GM18861 (cell line): ENCODE measurements at regions not wholly inside any gene's neighbourhood (a gene's known extent, or its start where the extent isn't known, plus 50 kb on each side); places are given as distances from the start of the nearest gene placed in this dataset.
"Not testable (repeated sequence)": the region's sequence is repeated elsewhere in the genome, so short reads cannot be mapped to it uniquely, and the experiment has no call there.

Experiments used
- ATAC-seq: cut with Tn5 transposase; IDR thresholded peaks from one replicate; pipeline ENCODE4 v1.9.1; 2021; ENCODE audit not compliant: unreplicated experiment

DNA sequence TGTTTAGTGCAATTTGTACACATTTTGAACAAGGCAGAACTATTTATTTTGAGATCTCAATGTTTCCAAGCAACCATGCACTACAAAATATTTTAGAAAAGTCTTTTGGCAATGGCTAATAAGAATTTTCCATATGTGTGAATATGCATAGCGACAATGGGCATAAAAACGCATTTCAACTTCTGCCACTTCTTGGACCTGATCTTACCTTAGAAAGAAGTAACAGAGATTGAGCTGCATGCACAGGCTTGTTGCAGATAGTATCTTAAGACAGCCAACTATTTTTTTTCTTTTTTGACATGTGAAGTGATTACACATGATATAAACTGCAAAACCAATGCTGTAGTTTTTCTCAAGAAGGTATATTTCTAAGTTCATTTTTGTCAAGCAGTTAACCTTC, 210.4 kb upstream of the PHACTR1 start:
- ATAC-seq: no peak

DNA sequence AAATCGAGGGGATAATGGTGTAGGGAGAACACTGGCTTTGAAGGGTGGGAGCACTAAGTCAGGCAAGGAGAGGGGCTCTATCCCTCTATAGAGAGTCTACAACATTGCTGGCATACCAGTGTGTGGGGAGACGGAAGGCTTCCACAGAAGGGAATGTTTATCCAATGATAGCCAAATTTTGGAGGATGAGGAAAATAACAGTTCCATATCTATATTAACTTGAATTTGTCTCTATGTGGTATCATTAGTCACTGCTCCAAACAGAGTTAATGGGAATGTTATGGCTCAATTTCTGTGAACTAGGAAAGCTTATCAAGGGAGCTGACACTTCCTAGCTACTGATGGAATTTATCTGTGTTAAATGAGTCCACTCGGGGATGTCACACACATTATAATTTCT, 208.9 kb upstream of the PHACTR1 start:
- no peak for ATAC-seq

DNA sequence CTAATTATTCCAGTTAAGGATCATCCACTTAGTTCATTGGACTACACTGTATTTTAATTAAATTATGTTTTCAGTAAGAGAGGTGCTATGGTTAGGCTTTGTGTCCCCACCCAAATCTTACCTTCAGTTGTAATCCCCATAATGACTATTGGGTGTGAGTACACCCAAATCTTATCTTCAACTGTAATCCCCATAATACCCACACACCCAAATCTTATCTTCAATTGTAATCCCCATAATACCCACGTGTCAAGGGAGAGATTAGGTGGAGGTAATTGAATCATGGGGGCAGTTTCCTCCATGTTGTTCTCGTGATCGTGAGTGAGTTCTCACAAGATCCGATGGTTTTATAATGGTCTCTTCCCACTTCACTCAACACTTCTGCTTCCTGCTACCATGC, 208.0 kb upstream of the PHACTR1 start:
- no peak for ATAC-seq

DNA sequence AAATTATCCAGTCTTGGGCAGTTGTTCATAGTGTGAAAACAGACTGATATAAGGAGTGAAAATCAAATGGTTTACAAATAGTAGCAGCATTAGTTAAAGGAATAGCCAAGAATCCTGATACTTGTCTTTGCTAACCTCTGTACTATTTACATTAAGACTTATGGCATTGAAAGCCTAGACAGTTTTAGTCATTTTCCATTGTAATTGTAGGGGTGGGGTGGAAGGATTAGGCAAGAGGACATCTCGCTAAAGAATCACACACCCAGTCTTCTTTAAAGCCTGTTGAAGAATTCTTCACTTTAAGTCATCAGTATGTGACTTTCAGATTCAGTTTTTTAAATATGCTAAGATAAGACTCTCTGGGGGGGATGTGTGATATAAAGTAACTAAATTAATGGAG, 207.5 kb upstream of the PHACTR1 start:
- ATAC-seq: no peak

DNA sequence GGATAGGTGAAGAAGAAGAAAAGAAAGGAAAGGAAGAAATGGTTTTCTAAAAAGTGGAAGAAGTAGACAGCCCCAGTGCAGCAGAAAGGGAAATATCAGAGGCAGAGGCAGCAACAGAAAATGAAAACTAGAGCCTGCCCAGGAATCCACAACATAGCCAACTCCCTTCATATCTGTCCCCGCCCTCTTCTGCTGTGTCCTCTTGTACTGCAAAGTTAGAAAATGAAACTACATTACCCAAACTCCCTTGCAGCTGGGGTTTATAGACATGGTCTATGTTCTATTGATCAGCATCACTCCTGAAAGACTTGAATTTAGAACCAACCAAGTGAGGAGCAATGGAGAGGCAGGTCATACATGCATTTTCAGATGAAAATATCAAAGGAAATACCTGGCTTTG, 200.5 kb upstream of the PHACTR1 start:
- ATAC-seq: no peak

DNA sequence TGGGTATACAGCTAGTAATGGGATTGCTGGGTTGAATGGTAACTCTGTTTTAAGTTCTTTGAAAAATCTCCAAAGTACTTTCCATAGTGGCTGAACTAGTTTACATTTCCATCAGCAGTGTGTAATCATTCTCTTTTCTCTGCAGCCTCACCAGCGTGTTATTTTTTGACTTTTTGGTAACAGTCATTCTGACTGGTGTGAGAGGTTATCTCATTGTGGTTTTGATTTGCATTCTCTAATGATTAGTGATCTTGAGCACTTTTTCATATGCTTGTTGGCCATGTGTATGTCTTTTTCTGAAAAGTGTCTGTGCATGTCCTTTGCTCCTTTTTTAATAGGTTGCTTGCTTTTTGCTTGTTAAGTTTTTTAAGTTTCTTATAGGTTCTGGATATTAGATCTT, 194.2 kb upstream of the PHACTR1 start:
- ATAC-seq: no peak

DNA sequence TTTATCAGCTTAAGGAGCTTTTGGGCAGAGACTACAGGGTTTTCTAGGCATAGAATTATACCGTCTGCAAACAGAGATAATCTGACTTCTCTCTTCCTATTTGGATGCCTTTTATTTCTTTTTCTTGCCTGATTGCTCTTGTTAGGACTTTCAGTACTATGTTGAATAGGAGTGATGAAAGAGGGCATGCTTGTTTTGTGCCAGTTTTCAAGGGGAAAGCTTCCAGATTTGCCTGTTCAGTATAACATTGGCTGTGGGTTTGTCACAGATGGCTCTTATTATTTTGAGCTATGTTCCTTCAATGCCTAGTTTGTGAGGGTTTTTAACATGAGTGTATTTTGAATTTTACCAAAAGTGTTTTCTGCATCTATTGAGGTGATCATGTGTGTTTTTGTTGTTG, 192.8 kb upstream of the PHACTR1 start:
- ATAC-seq: no peak

DNA sequence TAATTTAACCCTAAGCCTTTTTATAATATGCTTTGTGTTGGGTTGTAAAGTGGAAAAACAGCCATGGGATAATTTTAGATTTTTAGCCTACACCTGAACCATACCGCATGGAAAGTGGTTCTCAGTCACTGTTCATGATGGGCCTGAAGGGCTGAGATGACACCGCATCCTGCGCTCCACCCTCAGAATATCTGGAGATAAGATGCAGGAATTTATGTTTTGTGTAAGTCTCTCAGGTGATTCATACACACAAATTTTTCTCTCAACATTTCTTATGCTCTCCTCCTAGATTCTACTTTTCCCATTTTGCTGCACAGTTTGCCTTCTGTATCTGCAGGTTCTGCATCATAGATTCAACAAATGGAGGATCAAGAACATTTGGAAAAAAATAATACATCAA, 191.3 kb upstream of the PHACTR1 start:
- no peak for ATAC-seq

DNA sequence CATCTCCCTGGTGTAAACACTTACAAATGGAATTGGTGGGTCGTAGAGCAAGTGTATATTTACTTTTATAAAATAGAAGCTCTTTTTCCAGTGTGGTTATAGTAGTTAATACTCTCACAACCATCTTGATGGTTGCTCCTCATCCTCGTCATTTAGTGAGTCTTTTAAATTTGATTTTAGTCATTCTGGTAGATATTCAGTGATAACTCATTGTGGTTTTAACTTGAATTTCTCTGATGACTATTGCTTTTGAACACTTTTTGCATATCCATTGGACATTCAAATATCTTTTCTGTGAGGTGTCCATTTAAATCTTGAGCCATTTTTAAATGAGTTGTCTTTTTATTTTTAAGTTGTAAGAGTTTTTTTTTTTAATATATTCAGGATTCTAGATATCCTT, 189.2 kb upstream of the PHACTR1 start:
- no peak for ATAC-seq

DNA sequence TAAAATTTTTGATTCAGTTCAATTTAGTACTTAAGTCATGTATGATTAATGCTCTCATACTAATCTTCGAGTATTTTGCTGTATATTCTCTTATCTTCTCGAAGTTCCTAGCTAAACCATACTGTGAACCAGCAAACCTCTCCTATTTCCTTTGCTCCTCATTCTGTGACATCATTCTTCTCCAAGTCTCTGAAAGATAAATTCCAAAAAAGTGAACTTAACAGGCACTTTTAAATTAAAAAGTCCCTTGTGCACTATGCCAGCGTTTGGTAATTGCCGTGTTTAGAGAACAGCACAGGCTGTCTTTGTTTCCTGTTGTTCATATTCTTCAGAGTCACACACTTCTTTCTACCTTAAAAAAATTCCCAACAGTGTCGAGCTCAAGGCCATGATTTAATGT, 188.4 kb upstream of the PHACTR1 start:
- ATAC-seq: no peak

DNA sequence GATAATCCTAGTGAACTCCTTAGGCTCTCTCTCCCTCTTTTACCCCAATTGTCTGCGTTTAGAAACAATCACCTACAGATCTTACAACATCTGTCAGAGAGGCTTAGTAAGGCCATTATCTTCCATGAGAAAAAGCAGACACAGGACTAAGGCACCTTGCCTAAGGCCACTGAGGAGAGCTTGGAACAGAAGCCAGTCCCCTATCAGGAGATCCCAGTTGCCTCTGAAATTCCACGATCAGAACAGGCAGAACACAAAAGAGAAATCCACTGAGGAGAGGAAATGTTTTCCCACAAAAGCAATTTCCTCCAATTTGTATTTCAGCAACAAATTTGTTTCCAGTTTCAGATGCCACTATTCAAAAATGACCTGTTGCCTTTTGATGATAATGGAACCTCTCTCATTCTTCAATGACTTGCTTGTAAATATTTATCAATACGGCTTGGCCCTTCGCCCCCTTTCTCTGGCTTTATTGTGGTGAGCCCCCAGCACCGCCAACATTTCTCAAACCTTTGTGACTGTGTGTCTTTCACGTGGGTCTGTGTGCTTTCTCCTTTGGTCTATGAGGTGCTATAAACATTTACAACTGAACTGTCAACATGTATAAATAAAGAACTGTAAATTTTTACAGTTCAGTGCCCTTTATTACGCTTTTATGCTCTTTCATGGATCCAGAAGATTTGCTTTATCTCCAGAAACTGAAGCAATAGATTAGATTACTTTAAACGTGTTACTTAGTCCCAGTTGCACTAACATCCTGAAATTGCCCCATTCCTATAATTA, 187.8 kb upstream of the PHACTR1 start:
- ATAC-seq: no peak

DNA sequence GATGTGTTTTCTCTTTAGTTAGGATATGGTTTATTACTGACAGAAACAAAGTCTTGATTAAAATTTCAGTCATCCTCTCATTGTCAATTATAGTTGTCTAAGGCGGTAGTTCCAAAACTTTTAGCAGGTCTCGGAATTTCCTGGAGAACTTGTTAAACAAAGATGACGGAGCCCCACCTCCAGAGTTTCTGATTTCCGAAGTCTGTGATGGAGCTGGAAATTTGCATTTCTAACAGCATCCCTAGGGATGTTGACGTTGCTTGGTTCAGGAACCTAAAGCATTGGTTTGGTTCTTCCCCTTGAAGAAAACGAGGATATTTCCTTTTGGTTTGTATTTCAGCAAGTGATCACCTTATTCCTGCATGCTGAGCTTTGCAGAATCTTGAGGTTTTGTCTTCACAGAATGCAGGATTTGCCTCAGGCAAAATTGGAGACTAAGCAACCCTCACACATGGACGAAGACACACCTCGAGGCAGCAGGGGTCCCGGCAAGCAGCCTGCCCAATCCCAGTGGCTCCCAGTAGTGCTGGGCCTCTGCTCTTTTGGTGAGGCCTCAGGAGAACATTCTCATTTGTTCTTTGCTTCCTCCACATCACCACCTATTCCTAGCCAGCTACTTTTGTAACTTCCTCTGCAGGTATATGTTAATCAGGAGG, 187.1 kb upstream of the PHACTR1 start:
- no peak for ATAC-seq

DNA sequence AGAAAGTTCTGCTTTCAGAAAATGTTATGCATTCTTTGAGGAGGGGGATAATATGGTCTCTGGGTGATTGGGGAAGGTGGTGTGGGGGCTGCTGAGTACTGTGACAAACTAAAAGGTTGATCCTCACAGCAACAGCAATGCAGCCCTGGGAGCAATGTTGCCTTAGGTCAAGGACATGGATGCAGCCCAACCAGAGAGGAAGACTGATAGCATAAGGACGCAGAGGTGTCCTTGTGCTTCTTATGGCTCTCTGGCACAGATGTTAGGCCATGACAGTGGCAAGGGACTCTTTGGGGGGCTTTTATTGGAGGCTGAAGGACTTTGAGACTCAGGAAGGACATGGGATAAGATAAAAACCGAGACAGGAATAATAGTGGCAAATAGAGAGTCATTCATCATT, 186.2 kb upstream of the PHACTR1 start:
- ATAC-seq: no peak

DNA sequence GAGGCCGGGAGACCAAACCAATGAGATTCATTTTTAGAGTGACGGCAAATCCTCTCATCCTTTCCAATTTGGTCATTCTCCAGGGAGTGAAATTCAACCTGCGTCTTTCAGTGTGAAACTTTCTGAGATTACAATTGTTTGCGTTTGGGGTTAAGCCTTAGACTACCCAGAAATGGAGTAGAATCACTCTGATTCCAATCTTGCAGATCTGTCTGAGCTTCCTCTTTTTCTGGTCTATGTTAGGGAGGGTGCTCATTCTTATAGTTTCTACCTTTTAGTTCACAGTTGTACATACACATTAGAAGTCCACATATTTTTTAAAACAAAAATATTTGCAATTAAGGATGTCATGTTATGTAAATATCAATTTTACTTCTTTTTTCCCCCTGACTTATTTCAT, 183.0 kb upstream of the PHACTR1 start:
- ATAC-seq: no peak

DNA sequence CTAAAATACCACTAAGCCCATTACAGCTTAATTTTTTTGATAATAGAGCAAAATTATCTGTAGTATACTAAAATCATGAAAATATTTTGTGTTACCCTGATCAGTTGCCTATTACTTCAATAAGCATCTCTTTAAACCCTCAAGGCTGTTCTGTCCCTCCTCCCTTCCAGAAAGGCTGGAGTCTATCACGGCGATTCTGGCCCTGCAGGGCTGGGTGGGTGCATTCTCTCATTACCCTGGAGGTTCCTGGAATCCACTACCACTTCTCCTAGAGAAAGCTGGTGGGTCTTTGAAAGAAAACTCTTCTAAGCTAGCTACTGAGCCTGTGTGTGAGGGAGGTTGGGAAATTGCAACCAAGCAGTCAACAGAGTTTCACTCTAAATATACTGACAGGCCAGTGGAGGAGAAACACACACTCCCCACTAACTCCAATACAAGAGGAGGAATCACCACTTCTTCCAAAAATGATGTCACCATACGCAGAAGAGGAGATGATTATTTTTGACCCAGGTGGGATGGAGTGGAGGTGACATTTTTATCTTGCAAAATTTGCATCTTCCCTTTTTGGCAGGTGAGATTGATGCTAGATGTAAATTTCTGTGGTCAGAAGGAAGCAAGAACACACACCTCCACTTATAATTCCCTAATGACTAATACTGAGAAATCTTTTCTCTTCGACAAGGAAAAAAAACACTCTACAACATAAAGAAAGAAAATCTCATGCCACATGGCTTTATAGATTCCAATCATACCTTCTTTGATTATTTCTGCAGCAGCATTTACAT, 182.3 kb upstream of the PHACTR1 start:
- ATAC-seq: no peak

DNA sequence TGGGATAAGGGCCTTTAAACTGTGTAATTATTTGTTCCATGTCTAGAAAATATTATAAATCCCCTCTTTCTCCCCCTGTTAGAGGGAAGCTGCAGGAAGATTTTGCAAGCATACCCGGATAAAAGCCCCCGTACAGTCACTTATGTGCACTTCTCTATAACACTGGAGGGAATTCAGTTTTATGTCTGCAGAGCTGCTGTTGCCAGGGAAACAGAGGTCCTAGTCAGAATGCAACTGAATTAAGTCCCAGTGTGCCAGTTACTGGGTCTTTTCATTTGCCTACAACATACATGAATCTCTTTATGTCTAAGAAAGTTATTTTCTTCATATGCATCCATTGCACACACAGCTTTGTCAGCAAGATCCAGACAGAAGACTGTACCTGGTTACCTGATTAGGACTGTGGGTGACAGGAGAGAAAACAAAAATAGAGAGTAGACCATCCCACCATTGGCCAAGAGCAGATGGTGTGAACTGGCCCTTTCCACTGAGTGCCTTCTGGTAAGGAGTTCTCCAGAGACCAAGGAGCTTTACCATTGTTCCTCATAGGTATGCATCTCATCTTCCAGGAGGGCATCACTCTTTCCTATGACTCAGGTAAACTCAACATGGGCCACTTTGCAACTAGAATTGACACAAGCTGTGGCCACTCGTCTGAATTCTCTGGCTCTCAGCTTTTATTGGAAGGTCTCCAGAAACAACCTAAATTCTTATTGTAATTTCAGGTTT, 180.8 kb upstream of the PHACTR1 start:
- no peak for ATAC-seq

DNA sequence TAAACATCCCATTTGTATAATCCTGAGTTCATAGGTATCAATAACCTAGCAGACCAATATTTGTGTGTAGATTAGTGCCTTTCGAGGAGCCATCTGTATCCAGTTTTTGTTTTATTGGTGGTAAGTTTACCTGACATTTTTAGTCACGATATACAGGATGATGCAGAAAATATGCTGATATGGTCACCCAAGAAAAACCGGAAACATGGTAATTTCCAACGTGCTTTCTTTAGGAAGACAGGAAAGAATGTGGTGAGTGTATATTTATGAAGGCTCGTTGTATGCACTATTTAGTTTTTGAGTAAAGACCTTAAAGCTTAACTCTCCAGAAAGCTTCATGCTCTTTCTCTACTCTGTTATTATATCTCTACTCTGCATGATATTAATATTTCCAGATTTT, 180.2 kb upstream of the PHACTR1 start:
- ATAC-seq: no peak

DNA sequence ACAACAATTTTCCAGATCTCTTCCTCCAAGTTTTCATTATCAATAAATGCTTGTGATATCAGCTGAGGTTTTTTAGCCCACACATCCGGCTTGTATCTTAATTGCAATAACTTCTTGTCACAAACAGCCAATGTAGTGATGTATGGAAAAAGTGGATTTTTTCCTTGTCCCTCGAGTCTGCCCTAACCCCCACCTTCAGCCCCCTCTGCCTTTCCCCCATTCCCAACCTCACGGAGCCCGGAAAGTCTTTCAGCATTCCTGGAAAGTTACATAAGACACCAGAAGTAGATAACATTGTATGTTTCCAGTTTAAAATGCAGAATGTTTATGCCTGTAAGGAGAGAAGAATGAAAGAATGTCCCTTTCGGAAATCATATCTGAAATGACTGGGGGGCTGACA, 179.2 kb upstream of the PHACTR1 start:
- ATAC-seq: no peak

DNA sequence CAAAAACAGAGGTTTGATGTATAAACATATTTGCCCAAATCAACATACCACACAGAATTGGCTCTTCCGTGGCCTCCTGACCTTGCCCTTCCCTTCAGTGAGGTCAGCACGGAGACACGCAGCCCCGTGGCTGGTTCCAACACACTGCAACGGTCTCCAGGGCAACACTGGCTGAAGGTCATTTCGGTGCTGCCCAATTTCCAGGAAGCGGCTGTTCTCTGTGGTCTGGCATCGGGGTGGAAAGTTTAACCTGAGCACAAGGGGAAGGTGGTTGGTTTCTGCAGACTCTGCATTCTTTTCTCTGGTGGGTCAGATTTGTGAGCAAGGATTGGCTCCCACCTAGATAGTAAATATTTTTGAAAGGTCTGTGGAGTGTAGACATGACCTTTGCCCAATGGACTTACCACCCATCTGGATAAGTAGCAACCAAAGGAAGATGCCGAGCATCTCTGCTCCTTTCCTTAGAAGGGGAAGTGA, 177.6 kb upstream of the PHACTR1 start:
- no peak for ATAC-seq

DNA sequence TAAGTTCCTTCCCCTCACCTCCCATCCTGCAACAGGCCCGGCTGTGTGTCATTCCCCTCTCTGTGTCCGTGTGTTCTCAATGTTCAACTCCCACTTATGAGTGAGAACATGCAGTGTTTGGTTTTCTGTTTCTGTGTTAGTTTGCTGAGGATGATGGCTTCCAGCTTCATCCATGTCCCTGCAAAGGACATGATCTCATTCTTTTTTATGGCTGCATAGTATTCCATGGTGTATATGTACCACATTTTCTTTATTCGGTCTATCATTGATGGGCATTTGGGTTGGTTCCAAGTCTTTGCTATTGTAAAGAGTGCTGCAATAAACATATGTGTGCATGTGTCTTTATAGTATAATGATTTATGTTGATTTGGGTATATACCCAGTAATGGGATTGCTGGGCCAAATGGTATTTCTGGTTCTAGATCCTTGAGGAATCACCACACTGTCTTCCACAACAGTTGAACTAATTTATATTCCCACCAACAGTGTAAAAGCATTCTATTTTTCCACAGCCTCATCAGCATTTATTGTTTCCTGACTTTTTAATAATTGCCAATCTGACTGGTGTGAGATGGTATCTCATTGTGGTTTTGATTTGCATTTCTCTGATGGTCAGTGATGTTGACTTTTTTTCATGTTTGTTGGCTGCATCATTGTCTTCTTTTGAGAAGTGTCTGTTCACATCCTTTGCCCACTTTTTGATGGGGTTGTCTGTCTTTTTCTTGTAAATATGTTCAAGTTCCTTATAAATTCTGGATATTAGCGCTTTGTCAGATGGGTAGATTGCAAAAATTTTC, 174.1 kb upstream of the PHACTR1 start:
- not testable (repeated sequence) for ATAC-seq
